Fibroblast of villous mesenchyme (primary cell): ENCODE measurements at regions not wholly inside any gene's neighbourhood (a gene's known extent, or its start where the extent isn't known, plus 50 kb on each side); places are given as distances from the start of the nearest gene placed in this dataset.

Source experiments
- DNase-seq: peaks from one replicate; pipeline ENCODE4 v3.0.0-alpha.2; 2010; ENCODE audit warnings: low read depth
- H3K4me3 ChIP-seq: 2 replicates; pipeline ENCODE4 v1.5.1; 2011; ENCODE audit warnings: low read depth, mild to moderate bottlenecking, low read length
- TF ChIP-seq, protein P1 (sequence below): IDR thresholded peaks from 2 replicates; pipeline ENCODE4 v1.5.1; 2012; ENCODE audit warnings: low read depth, mild to moderate bottlenecking, low read length; ENCODE audit not compliant: insufficient read depth

DNA sequence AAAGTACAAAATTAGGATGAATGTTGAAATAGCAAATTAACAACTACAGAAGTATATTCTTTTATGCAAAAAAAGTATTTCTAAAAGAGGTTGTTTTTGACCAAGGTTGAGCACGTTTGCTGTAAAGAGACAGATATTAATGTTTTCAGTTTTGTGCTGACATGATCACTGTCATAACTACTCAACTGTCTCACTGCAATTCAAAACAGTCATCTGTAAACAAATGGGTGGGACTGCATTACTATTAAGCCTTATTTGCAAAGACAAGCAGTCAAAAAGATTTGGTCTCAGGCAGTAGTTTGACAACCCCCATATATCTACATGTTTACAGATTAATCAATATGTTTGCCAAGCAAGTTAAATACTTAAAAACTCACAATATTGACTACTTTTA lies 109.1 kb upstream of the ZNF385D start:
- DNase-seq = no peak
- H3K4me3 ChIP-seq = no peak overlapping the region
- TF ChIP-seq, protein P1, sequence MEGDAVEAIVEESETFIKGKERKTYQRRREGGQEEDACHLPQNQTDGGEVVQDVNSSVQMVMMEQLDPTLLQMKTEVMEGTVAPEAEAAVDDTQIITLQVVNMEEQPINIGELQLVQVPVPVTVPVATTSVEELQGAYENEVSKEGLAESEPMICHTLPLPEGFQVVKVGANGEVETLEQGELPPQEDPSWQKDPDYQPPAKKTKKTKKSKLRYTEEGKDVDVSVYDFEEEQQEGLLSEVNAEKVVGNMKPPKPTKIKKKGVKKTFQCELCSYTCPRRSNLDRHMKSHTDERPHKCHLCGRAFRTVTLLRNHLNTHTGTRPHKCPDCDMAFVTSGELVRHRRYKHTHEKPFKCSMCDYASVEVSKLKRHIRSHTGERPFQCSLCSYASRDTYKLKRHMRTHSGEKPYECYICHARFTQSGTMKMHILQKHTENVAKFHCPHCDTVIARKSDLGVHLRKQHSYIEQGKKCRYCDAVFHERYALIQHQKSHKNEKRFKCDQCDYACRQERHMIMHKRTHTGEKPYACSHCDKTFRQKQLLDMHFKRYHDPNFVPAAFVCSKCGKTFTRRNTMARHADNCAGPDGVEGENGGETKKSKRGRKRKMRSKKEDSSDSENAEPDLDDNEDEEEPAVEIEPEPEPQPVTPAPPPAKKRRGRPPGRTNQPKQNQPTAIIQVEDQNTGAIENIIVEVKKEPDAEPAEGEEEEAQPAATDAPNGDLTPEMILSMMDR = no peak

DNA sequence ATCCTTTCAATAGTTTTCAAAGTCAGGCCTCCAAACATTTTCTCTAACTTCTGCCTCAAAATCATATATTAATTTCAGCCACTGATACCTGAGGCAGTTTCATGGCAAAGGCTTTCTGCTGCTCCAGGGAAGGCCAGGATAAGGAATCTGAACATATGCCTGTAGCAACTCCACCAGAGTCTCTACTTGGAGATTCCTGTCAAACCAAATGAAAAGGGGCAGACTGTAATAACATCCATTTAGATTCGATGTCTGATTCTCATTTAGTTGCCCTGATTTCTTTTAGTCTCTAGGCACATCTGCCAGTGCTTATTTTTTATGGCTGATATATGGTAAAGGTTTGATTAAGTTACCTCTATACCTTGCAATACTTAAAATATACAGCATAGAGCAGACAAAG lies 109.6 kb upstream of the ZNF385D start:
- H3K4me3 ChIP-seq = no peak overlapping the region
- DNase-seq = no peak
- TF ChIP-seq, protein P1 = no peak

DNA sequence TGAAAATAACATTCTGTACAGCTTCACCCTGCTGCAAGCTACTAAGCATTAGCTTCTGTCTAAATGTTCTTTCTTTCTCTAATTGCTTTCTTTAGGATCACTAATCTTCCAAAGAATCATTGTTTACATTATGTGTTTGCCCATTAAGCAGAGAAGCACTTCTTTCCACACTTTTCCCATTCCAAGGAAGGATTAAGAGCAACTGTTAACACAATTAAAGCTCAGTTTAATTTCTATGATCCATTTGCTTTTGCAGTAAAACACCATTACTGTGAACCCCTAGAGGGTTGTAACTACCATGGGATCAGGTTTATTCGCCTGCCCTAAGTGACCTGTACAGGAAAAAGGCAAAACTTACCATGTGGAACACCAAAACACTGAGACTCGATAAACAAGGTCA lies 125.8 kb upstream of the ZNF385D start:
- DNase-seq = no peak
- H3K4me3 ChIP-seq = no peak overlapping the region
- TF ChIP-seq, protein P1 = no peak

DNA sequence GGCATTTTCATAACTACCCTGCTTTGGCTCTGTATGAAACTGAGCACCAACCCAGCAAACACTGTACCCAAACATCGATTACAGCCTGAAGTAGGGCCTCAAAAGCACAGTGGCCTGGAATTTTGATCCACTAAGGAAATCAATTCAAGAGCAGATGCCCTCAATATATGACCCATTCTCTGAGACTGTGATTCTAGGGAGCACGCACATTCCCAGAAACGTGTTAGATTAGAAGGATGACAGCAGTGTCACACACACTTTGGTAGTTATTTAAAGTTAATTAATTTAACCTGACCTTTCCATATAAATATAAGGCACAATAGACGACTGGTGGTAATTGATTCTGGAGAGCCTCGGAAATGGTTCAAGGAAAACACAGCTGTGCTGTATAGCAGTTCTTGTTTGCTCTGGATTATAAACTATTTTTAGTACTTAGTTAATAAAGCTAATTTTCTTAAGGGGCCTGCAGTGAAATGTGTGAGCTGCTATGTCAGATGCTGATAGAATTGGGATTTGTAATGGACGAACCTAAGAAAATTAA lies 126.3 kb upstream of the ZNF385D start:
- H3K4me3 ChIP-seq = no peak overlapping the region
- no peak for DNase-seq
- TF ChIP-seq, protein P1 = no peak

DNA sequence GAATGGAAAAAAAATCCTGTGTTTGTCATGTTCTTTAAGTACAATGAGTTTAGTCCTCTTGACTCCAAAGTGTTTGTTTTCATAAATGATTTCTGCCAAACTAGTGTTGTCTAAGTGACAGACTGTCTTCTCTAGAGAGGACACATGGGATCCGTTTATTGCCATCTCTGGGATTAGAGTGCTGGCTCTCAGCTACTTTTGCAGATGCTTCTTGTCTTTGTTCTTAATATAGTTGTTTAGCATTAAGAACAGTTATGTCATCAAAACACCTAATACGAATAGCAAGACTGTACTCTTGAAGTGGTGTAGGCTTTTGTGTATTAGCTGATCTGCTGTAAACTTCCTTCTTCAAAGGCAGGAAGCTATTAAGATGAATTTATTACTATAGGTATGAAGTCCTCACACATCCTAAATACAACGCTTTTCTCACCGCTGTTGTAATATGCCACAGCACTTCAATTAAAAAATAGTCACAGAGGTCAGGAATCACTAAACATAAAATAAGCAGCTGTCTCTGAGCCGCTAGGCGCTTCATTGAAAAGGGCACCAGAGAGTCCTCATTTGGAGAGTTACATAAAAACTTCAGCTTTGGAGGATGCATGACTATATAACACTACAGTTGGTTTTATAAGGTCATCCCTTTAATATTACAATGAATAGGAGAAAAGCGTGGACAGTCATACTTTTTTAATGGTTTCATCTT lies 128.3 kb upstream of the ZNF385D start:
- DNase-seq = no peak
- TF ChIP-seq, protein P1 = no peak
- no peak overlapping the region for H3K4me3 ChIP-seq

DNA sequence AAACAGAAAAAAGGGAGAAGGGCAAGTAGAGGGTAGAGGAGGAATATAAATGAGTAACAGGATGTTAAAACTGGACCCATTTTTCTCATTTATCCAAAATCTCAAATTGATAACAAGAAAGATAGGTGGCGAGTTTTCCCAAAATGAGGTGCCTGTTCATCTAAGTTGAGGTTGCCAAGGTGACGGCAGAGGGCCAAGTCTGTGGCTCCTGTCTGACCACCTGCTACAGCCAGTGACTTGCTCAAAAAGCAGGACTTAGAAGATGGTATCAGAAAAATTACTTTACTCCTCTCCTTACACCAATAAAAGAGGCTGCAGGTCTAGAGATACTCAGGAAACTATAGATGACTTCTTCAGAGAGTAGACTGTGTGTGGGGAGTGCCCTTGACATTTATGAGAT lies 137.6 kb upstream of the ZNF385D start:
- TF ChIP-seq, protein P1 = no peak
- H3K4me3 ChIP-seq = no peak overlapping the region
- no peak for DNase-seq

DNA sequence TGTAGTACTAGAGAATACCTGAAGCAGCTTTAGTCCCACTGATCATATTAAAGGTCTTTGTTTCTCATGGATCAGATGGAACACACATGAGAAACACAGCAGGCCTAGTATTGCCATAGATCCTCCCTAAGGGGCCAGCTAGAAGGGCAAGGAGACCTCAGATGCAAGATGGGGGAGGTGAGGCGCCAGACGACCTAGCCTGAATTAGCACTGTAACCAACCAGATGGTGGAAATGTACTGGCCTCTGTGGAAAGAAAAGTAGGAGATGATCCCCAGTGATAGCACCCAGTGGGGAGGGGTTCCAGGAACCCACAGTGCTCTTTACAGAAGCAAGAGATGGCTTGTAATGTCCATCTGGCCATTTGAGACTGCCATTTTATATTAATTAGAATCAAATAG lies 138.2 kb upstream of the ZNF385D start:
- no peak overlapping the region for H3K4me3 ChIP-seq
- TF ChIP-seq, protein P1 = no peak

More for the DNA sequence above, 138.2 kb upstream of the ZNF385D start:
- no peak for DNase-seq
